Testis (tissue), 2 donors: ENCODE measurements at regions not wholly inside any gene's neighbourhood (a gene's known extent, or its start where the extent isn't known, plus 50 kb on each side); places are given as distances from the start of the nearest gene placed in this dataset.
"Not testable (repeated sequence)": the region's sequence is repeated elsewhere in the genome, so short reads cannot be mapped to it uniquely, and the experiment has no call there.

ENCODE experiments used
- CTCF ChIP-seq, 3 experiments: fragments of 450-650 bp in 2 of 3; fragments of 200-600 bp in 1 of 3; sonication (generic) in 1 of 3; IDR thresholded peaks; one replicate each; pipeline ENCODE4 v1.5.1; 2016 to 2019; ENCODE audit warnings: antibody characterized with exemption in 3 of 3, mild to moderate bottlenecking in 2 of 3, moderate library complexity in 1 of 3
- POLR2A ChIP-seq: fragments of 450-650 bp; IDR thresholded peaks from one replicate; pipeline ENCODE4 v1.6.1; 2017; ENCODE audit warnings: antibody characterized with exemption, mild to moderate bottlenecking, moderate library complexity

GRCh38 chr10:8684916-8685315 is 630.4 kb downstream of the GATA3 start:
- TF ChIP-seq CTCF (IDR thresholded peaks at IDR 0.05); POLR2A: not testable (repeated sequence)
